GM23248 (cell line): ENCODE measurements at regions not wholly inside any gene's neighbourhood (a gene's known extent, or its start where the extent isn't known, plus 50 kb on each side); places are given as distances from the start of the nearest gene placed in this dataset.

Experiments
- EZH2 ChIP-seq: fragments of 200-600 bp; sonication (generic); IDR thresholded peaks from 2 replicates; pipeline ENCODE4 v1.6.1; 2018; ENCODE audit warnings: antibody characterized with exemption, mild to moderate bottlenecking; ENCODE audit not compliant: insufficient read depth, poor library complexity, severe bottlenecking
- EZH2phosphoT487 ChIP-seq: fragments of 200-600 bp; sonication (generic); IDR thresholded peaks from 2 replicates; pipeline ENCODE4 v1.6.1; 2018; ENCODE audit warnings: antibody characterized with exemption, moderate library complexity, mild to moderate bottlenecking, low read depth; ENCODE audit not compliant: insufficient read depth

GRCh38 chr3:162647321-162647720, 1150.7 kb downstream of the OTOL1 start:
- TF ChIP-seq EZH2, result no peak
- no peak for TF ChIP-seq EZH2phosphoT487
